ENCODE measurements at regions not wholly inside any gene's neighbourhood (a gene's known extent, or its start where the extent isn't known, plus 50 kb on each side); places are given as distances from the start of the nearest gene placed in this dataset.

DNA sequence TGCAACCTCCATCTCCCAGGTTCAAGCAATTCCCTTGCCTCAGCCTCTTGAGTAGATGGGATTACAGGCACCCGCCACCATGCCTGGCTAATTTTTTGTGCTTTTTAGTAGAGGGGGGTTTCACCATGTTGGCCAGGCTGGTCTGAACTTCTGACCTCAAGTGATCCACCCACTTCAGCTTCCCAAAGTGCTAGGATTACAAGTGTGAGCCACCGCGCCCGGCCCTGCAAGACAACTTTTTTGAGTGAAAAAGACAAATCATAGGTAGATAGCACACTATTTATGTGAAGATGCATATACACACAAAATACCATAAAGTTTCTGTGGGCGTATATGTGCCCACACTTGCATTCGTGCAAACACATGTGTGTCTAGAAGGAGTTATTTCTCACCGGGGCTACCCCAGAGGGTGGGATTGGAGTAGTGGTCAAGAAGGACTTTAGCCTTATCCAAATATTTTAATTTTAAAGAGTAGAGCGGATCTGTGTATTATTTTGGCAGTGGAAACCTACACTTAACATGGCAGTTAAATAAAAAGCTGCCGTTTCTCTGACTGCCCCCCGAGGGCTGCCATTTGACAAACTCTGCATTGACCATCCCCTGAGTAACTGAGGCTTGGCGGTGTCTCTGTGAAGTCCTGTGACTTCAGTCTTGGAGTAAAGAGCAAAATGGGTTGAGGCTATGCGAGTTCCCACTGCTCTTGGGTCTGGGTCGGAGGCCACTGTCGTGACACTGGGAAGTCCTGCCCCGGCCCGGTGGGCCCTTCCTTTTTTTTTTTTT is 93.4 kb upstream of the PTCH1 start:
- H3K27me3 ChIP-seq (ENCODE audit: insufficient read depth, poor library complexity, severe bottlenecking), result no peaks in the 10 kb centered on the region
- no peak overlapping the region for H3K4me3 ChIP-seq (replicated peaks; ENCODE audit: insufficient read depth, low read length)
- TF ChIP-seq POLR2AphosphoS5 (IDR thresholded peaks at IDR 0.05; ENCODE audit: low read depth), result no peak
- TF ChIP-seq, protein P1, sequence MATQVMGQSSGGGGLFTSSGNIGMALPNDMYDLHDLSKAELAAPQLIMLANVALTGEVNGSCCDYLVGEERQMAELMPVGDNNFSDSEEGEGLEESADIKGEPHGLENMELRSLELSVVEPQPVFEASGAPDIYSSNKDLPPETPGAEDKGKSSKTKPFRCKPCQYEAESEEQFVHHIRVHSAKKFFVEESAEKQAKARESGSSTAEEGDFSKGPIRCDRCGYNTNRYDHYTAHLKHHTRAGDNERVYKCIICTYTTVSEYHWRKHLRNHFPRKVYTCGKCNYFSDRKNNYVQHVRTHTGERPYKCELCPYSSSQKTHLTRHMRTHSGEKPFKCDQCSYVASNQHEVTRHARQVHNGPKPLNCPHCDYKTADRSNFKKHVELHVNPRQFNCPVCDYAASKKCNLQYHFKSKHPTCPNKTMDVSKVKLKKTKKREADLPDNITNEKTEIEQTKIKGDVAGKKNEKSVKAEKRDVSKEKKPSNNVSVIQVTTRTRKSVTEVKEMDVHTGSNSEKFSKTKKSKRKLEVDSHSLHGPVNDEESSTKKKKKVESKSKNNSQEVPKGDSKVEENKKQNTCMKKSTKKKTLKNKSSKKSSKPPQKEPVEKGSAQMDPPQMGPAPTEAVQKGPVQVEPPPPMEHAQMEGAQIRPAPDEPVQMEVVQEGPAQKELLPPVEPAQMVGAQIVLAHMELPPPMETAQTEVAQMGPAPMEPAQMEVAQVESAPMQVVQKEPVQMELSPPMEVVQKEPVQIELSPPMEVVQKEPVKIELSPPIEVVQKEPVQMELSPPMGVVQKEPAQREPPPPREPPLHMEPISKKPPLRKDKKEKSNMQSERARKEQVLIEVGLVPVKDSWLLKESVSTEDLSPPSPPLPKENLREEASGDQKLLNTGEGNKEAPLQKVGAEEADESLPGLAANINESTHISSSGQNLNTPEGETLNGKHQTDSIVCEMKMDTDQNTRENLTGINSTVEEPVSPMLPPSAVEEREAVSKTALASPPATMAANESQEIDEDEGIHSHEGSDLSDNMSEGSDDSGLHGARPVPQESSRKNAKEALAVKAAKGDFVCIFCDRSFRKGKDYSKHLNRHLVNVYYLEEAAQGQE (IDR thresholded peaks at IDR 0.05; ENCODE audit: insufficient replicate concordance, low read depth), result no peak
- no peak for TF ChIP-seq GABPA (IDR thresholded peaks at IDR 0.05; ENCODE audit: low read depth)
- TF ChIP-seq, protein P2, sequence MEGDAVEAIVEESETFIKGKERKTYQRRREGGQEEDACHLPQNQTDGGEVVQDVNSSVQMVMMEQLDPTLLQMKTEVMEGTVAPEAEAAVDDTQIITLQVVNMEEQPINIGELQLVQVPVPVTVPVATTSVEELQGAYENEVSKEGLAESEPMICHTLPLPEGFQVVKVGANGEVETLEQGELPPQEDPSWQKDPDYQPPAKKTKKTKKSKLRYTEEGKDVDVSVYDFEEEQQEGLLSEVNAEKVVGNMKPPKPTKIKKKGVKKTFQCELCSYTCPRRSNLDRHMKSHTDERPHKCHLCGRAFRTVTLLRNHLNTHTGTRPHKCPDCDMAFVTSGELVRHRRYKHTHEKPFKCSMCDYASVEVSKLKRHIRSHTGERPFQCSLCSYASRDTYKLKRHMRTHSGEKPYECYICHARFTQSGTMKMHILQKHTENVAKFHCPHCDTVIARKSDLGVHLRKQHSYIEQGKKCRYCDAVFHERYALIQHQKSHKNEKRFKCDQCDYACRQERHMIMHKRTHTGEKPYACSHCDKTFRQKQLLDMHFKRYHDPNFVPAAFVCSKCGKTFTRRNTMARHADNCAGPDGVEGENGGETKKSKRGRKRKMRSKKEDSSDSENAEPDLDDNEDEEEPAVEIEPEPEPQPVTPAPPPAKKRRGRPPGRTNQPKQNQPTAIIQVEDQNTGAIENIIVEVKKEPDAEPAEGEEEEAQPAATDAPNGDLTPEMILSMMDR (IDR thresholded peaks at IDR 0.05; ENCODE audit: insufficient read depth, low read length), result no peak
- no peak for TF ChIP-seq SPI1 (IDR thresholded peaks at IDR 0.05; ENCODE audit: borderline replicate concordance, low read depth)
- no peak overlapping the region for H3K27ac ChIP-seq (replicated peaks)
- DNase-seq (ENCODE audit: low read depth in 1 of 2, low spot score in 1 of 2), result no peak

DNA sequence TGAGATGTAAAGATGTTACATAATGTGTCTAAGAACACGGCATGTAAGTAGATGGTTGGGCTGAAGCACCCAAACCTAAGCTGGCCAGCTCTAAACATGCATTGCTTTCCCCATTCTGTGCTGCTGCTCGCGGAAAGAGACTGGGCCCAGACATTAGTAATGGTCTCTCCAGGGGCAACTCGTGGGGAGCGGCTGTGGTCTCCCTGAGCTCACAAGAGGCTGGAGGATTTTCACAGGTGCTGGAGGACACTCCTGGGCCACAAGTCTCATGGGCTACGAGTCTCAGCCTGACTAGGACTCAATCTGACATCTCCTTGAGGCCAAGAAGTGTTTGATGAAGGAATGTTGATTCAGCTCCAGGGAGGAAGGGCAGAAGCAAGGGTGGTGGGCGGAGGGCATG is 92.7 kb upstream of the PTCH1 start:
- Histone ChIP-seq H3K27ac (replicated peaks) (no peak overlapping the region), H3K4me3 (replicated peaks; ENCODE audit: insufficient read depth, low read length) (no peak overlapping the region), H3K27me3 (ENCODE audit: insufficient read depth, poor library complexity, severe bottlenecking) (no peaks in the 10 kb centered on the region)
- TF ChIP-seq POLR2AphosphoS5 (IDR thresholded peaks at IDR 0.05; ENCODE audit: low read depth) (no peak), SPI1 (IDR thresholded peaks at IDR 0.05; ENCODE audit: borderline replicate concordance, low read depth) (no peak), GABPA (IDR thresholded peaks at IDR 0.05; ENCODE audit: low read depth) (no peak)
- TF ChIP-seq, protein P1 (IDR thresholded peaks at IDR 0.05; ENCODE audit: insufficient replicate concordance, low read depth), result no peak
- TF ChIP-seq, protein P2 (IDR thresholded peaks at IDR 0.05; ENCODE audit: insufficient read depth, low read length), result no peak
- DNase-seq (ENCODE audit: low read depth in 1 of 2, low spot score in 1 of 2), result no peak

GRCh38 chr9:95608341-95608740 is 91.6 kb upstream of the PTCH1 start:
- H3K4me3 ChIP-seq (replicated peaks; ENCODE audit: insufficient read depth, low read length), result no peak overlapping the region
- H3K27me3 ChIP-seq (ENCODE audit: insufficient read depth, poor library complexity, severe bottlenecking), result no peaks in the 10 kb centered on the region
- no peak overlapping the region for H3K27ac ChIP-seq (replicated peaks)
- no peak for DNase-seq (ENCODE audit: low read depth in 1 of 2, low spot score in 1 of 2)
- TF ChIP-seq, protein P2 (IDR thresholded peaks at IDR 0.05; ENCODE audit: insufficient read depth, low read length), result no peak
- TF ChIP-seq, protein P1 (IDR thresholded peaks at IDR 0.05; ENCODE audit: insufficient replicate concordance, low read depth), result no peak
- TF ChIP-seq POLR2AphosphoS5 (IDR thresholded peaks at IDR 0.05; ENCODE audit: low read depth) (no peak), GABPA (IDR thresholded peaks at IDR 0.05; ENCODE audit: low read depth) (no peak), SPI1 (IDR thresholded peaks at IDR 0.05; ENCODE audit: borderline replicate concordance, low read depth) (no peak)

Measured in HL-60 (cell line).